GM19351 (cell line): ENCODE measurements at regions not wholly inside any gene's neighbourhood (a gene's known extent, or its start where the extent isn't known, plus 50 kb on each side); places are given as distances from the start of the nearest gene placed in this dataset.
"Not testable (repeated sequence)": the region's sequence is repeated elsewhere in the genome, so short reads cannot be mapped to it uniquely, and the experiment has no call there.

ENCODE experiments used
- ATAC-seq: cut with Tn5 transposase; IDR thresholded peaks from one replicate; pipeline ENCODE4 v1.9.1; 2021; ENCODE audit warnings: mild to moderate bottlenecking, moderate library complexity; ENCODE audit not compliant: unreplicated experiment

GRCh38 chr6:82118150-82118562 lies 129.4 kb downstream of the IBTK start:
- no peak for ATAC-seq

- ATAC-seq, result no peak
Measured at GRCh38 chr6:82114748-82115147, 132.8 kb downstream of the IBTK start.

- ATAC-seq, result no peak
Measured at GRCh38 chr6:82113231-82113630, 134.3 kb downstream of the IBTK start.

GRCh38 chr6:82111818-82112217 lies 135.7 kb downstream of the IBTK start:
- no peak for ATAC-seq

GRCh38 chr6:82111114-82111513 lies 136.4 kb downstream of the IBTK start:
- no peak for ATAC-seq

GRCh38 chr6:82103171-82103570 lies 144.4 kb downstream of the IBTK start:
- ATAC-seq, result not testable (repeated sequence)

GRCh38 chr6:82101374-82102114 lies 146.0 kb downstream of the IBTK start:
- ATAC-seq, result not testable (repeated sequence)

- not testable (repeated sequence) for ATAC-seq
Measured at GRCh38 chr6:82100763-82101162, 146.8 kb downstream of the IBTK start.

- no peak for ATAC-seq
Measured at GRCh38 chr6:82097676-82098075, 149.9 kb downstream of the IBTK start.

- ATAC-seq, result no peak
Measured at GRCh38 chr6:82095091-82095490, 152.5 kb downstream of the IBTK start.

GRCh38 chr6:82094166-82094806 lies 153.3 kb downstream of the IBTK start:
- ATAC-seq, result no peak

- no peak for ATAC-seq
Measured at GRCh38 chr6:82088978-82089771, 158.4 kb downstream of the IBTK start.

GRCh38 chr6:82086944-82087343 lies 160.6 kb downstream of the IBTK start:
- no peak for ATAC-seq

- ATAC-seq, result no peak
Measured at GRCh38 chr6:82085701-82086100, 161.8 kb downstream of the IBTK start.

- no peak for ATAC-seq
Measured at GRCh38 chr6:82084324-82084920, 163.1 kb downstream of the IBTK start.

GRCh38 chr6:82083646-82084045 lies 163.9 kb downstream of the IBTK start:
- no peak for ATAC-seq

GRCh38 chr6:82080767-82081166 lies 166.8 kb downstream of the IBTK start:
- no peak for ATAC-seq

- no peak for ATAC-seq
Measured at GRCh38 chr6:82078286-82078908, 169.1 kb downstream of the IBTK start.

- no peak for ATAC-seq
Measured at GRCh38 chr6:82076916-82077315, 170.6 kb downstream of the IBTK start.

- ATAC-seq, result no peak
Measured at GRCh38 chr6:82074556-82074955, 173.0 kb downstream of the IBTK start.

- no peak for ATAC-seq
Measured at GRCh38 chr6:82073484-82073883, 174.1 kb downstream of the IBTK start.
